ENCODE measurements at regions not wholly inside any gene's neighbourhood (a gene's known extent, or its start where the extent isn't known, plus 50 kb on each side); places are given as distances from the start of the nearest gene placed in this dataset.

GRCh38 chr1:167145965-167146364 lies 52.1 kb downstream of the STYXL2 start:
- DNase-seq (no peak), ATAC-seq (ENCODE audit: low read depth in 2 of 2) (no peak)
- Mint-ChIP-seq H3K27ac (peak overlapping the region in 1 of 6 donors; percentile 15), H3K27me3 (peaks cover 18 to 44% (median 34%) of the 10 kb centered on the region in 3 donors), H3K4me3 (no peak overlapping the region), H3K36me3 (peaks cover 8 to 18% of the 10 kb centered on the region in 2 donors), H3K4me1 (no peaks in the 10 kb centered on the region), H3K9me3 (peaks cover 4 to 28% (median 19%) of the 10 kb centered on the region in 7 donors)

DNA sequence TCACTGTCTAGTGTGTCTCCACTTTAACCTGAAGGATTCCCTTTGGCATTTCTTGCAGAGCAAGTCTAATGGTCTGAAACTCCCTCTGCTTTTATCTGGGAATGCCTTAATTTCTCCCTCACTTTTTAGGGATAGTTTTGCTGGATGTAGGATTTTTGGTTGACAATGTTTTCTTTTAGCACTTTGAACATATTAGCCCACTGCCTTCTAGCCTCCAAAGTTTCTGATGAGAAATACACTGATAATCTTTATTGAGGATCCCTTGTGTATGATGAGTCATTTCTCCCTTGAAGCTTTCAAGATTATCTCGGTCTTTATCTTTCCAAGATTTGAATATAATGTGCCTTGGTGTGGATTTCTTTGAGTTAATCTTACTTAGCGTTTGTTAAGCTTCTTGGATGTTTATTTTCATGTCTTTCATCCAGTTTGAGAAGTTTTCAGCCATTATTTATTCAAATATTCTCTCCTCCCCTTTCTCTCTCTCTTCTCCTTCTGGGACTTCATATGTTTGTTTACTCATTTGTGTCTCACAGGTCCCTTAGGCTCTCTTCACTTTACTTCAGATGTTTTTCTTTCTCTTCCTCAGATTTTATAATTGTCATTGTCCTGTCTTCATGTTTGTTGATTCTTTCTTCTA lies 53.1 kb downstream of the STYXL2 start:
- H3K36me3 Mint-ChIP-seq: peaks cover 8 to 18% of the 10 kb centered on the region in 2 donors
- H3K27me3 Mint-ChIP-seq: peaks cover 21 to 48% (median 39%) of the 10 kb centered on the region in 3 donors
- H3K27ac Mint-ChIP-seq: no peak overlapping the region
- DNase-seq (no peak), ATAC-seq (ENCODE audit: low read depth in 2 of 2) (no peak)
- H3K4me1 Mint-ChIP-seq: no peaks in the 10 kb centered on the region
- H3K4me3 Mint-ChIP-seq: no peak overlapping the region
- peaks cover 4 to 28% (median 19%) of the 10 kb centered on the region in 7 donors for H3K9me3 Mint-ChIP-seq

GRCh38 chr1:167148421-167148820 lies 54.5 kb downstream of the STYXL2 start:
- peaks cover 4 to 24% (median 16%) of the 10 kb centered on the region in 7 donors for H3K9me3 Mint-ChIP-seq
- no peaks in the 10 kb centered on the region for H3K4me1 Mint-ChIP-seq
- DNase-seq (no peak), ATAC-seq (ENCODE audit: low read depth in 2 of 2) (no peak)
- no peak overlapping the region for H3K4me3 Mint-ChIP-seq
- peaks cover 25 to 51% (median 39%) of the 10 kb centered on the region in 3 donors for H3K27me3 Mint-ChIP-seq
- H3K27ac Mint-ChIP-seq: no peak overlapping the region
- peaks cover 8 to 15% of the 10 kb centered on the region in 2 donors for H3K36me3 Mint-ChIP-seq

DNA sequence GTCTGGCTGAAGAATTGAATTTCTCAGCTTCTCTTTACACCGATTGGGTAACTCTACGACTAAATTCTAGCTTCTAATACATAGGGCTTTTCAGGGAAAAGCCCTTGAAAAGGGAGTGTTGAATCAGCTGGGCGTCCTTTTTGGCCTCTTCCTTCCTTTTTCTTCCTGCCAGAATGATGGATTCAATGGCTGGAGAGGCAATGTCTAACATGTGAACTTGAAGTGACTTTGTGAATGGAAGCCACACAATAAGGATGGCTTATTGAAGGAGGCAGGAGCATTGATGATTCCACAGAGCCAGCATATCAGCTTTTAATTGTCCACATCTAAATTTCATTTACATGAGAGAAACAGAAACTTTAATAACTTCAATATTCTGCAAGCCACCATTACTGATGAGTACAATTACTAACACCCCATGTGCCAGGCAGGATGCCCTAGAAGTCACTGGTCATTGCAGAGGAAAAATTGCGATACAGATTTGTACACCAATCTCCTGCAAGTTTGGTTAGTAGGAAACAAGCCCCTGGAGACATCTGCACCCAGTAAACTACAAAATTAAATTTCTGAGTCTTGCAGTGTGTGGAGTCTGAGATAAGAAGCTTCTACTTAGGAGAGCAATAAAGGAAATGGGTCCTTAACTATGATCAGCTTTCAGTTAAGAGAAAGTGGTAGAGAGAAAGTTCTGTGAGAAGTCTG lies 56.1 kb downstream of the STYXL2 start:
- Mint-ChIP-seq H3K27me3 (peaks cover 25 to 46% (median 36%) of the 10 kb centered on the region in 3 donors), H3K36me3 (peaks cover 8 to 9% of the 10 kb centered on the region in 2 donors), H3K4me1 (no peaks in the 10 kb centered on the region), H3K9me3 (peaks cover 4 to 18% (median 14%) of the 10 kb centered on the region in 7 donors), H3K27ac (no peak overlapping the region), H3K4me3 (no peak overlapping the region)
- no peak for DNase-seq
- no peak for ATAC-seq (ENCODE audit: low read depth in 2 of 2)

- Mint-ChIP-seq H3K27ac (no peak overlapping the region), H3K27me3 (peaks cover 21 to 42% (median 36%) of the 10 kb centered on the region in 3 donors), H3K9me3 (peaks cover 4 to 17% (median 13%) of the 10 kb centered on the region in 7 donors), H3K4me1 (no peaks in the 10 kb centered on the region), H3K36me3 (peaks cover 8 to 9% of the 10 kb centered on the region in 2 donors), H3K4me3 (no peak overlapping the region)
- DNase-seq (no peak), ATAC-seq (ENCODE audit: low read depth in 2 of 2) (no peak)
Observed at GRCh38 chr1:167150492-167150833, 56.6 kb downstream of the STYXL2 start.

DNA sequence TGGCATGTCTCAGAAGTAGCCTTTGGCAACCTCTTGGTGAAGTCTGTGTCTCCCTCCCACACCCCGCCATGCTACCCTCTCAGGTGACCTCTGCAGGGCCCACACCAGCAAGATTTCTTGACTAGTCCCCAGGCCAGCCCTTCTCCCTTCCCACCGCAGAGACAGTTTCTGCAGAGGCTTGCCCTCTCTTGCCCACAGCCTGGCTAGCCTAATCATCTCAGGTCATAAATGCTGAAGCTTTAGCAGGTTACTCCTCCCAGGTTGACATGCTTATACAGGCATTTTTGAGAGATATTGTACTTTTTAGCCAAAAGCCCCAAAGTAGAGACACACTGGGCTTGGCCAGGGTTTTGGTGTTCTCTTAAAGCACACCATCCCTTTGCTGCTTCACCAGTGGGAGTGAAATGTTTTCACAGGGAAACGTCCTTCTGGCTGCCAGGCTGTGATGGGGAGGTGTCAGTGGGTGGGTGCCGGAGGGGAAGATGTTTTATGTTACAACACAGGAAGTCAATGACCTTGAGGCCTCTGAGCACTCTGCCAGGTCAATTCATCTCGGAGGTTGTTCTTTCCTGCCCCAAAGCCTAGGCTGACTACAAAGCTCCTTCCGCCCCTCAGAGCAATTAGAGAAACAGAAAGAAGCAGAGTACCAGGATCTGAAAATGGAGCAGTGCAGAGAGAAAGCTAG lies 58.5 kb downstream of the STYXL2 start:
- peaks cover 12 to 26% (median 24%) of the 10 kb centered on the region in 3 donors for H3K27me3 Mint-ChIP-seq
- peaks cover 2 to 10% (median 7%) of the 10 kb centered on the region in 7 donors for H3K9me3 Mint-ChIP-seq
- DNase-seq (no peak), ATAC-seq (ENCODE audit: low read depth in 2 of 2) (no peak)
- H3K27ac Mint-ChIP-seq: peak overlapping the region in 2 of 6 donors; percentile 30 to 45
- no peaks in the 10 kb centered on the region for H3K4me1 Mint-ChIP-seq
- H3K4me3 Mint-ChIP-seq: no peak overlapping the region
- H3K36me3 Mint-ChIP-seq: peaks cover 3 to 4% of the 10 kb centered on the region in 2 donors

DNA sequence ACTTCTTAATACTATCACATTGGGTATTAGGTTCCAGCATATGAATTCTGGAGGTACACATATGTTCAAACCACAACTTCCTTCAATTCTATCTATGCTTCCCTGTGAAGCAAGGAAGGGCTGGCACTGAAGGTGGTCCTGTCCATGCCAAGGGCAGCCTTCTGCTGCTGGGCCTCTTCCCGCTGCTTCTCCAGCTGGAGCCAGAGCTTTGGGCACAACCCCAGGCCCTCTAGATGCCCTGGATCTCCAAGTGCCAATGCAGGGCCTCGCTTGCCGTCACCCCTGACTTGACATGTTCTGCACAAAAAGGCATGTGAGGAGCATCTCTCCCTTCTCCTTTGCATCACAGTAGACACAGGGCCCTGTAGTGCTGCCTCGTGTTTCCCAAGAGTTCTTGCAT lies 62.6 kb downstream of the STYXL2 start:
- no peak for DNase-seq
- peaks cover 0 to 5% (median 0%) of the 10 kb centered on the region in 7 donors for H3K9me3 Mint-ChIP-seq
- H3K4me3 Mint-ChIP-seq: no peak overlapping the region
- ATAC-seq (ENCODE audit: low read depth in 2 of 2): no peak
- H3K4me1 Mint-ChIP-seq: peaks cover 0 to 6% (median 0%) of the 10 kb centered on the region in 3 donors
- H3K36me3 Mint-ChIP-seq: no peaks in the 10 kb centered on the region
- H3K27me3 Mint-ChIP-seq: peaks cover 4 to 19% (median 8%) of the 10 kb centered on the region in 3 donors
- no peak overlapping the region for H3K27ac Mint-ChIP-seq

GRCh38 chr1:167157114-167157513 lies 63.2 kb downstream of the STYXL2 start:
- DNase-seq: no peak
- Mint-ChIP-seq H3K4me1 (peaks cover 0 to 6% (median 0%) of the 10 kb centered on the region in 3 donors), H3K27ac (no peak overlapping the region), H3K4me3 (no peak overlapping the region), H3K27me3 (peaks cover 0 to 15% (median 4%) of the 10 kb centered on the region in 3 donors), H3K36me3 (no peaks in the 10 kb centered on the region), H3K9me3 (peaks cover 0 to 5% (median 0%) of the 10 kb centered on the region in 7 donors)
- ATAC-seq (ENCODE audit: low read depth in 2 of 2): no peak

DNA sequence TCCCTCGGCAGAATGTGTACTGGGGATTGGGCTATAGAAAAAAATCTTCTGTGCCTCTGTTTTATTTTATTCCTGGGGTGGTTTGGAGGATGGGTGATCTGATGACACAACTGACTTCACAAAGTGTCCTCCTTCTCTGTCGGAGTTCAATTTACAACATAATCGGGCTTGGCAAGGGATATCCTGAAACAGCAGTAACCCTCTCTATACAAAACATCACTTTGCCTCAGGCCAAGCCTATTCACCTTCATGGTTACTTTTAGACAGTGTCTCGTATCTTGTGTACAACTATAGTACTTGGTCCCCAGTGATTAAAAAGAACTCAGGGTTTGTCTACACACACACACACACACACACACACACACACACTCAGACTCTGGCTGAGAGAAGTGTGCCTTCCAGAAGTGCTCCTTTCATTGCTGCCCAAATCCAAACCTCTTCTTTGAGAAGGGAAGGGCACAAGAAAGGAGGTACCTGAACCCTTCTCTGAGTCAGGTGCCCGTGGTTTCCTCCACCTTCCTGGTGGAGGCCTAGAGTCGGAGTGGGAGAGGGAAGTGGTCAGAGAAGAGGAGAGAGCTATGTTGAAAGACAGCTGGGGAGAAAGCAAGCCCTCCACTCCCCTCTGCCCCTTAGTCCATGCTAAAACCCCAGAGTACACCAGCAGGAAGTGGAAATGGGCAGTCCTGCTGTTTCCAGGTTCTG lies 62.4 kb upstream of the POU2F1 start:
- Mint-ChIP-seq H3K9me3 (peaks cover 0 to 5% (median 0%) of the 10 kb centered on the region in 7 donors), H3K27me3 (peaks cover 0 to 18% (median 0%) of the 10 kb centered on the region in 3 donors), H3K4me3 (no peak overlapping the region), H3K27ac (peak overlapping the region in 1 of 6 donors; percentile 16), H3K36me3 (no peaks in the 10 kb centered on the region), H3K4me1 (peaks cover 0 to 6% (median 0%) of the 10 kb centered on the region in 3 donors)
- no peak for DNase-seq
- ATAC-seq (ENCODE audit: low read depth in 2 of 2): no peak

- H3K4me1 Mint-ChIP-seq: peaks cover 0 to 6% (median 0%) of the 10 kb centered on the region in 3 donors
- ATAC-seq (ENCODE audit: low read depth in 2 of 2) (no peak), DNase-seq (no peak)
- no peak overlapping the region for H3K4me3 Mint-ChIP-seq
- peaks cover 0 to 18% (median 0%) of the 10 kb centered on the region in 3 donors for H3K27me3 Mint-ChIP-seq
- H3K27ac Mint-ChIP-seq: no peak overlapping the region
- H3K36me3 Mint-ChIP-seq: no peaks in the 10 kb centered on the region
- H3K9me3 Mint-ChIP-seq: peaks cover 0 to 5% (median 0%) of the 10 kb centered on the region in 7 donors
Observed at GRCh38 chr1:167158813-167159275, 61.8 kb upstream of the POU2F1 start.

GRCh38 chr1:167159782-167160181 lies 60.9 kb upstream of the POU2F1 start:
- Mint-ChIP-seq H3K36me3 (no peaks in the 10 kb centered on the region), H3K4me3 (no peak overlapping the region), H3K4me1 (peaks cover 0 to 6% (median 0%) of the 10 kb centered on the region in 3 donors), H3K27ac (no peak overlapping the region), H3K27me3 (peaks cover 4 to 26% (median 6%) of the 10 kb centered on the region in 3 donors), H3K9me3 (peaks cover 0 to 5% (median 0%) of the 10 kb centered on the region in 7 donors)
- no peak for DNase-seq
- no peak for ATAC-seq (ENCODE audit: low read depth in 2 of 2)

GRCh38 chr1:167161242-167161641 lies 59.4 kb upstream of the POU2F1 start:
- Mint-ChIP-seq H3K4me1 (peaks cover 0 to 6% (median 0%) of the 10 kb centered on the region in 3 donors), H3K36me3 (no peaks in the 10 kb centered on the region), H3K4me3 (no peak overlapping the region), H3K9me3 (peaks cover 0 to 5% (median 0%) of the 10 kb centered on the region in 7 donors), H3K27ac (no peak overlapping the region), H3K27me3 (peaks cover 6 to 27% (median 8%) of the 10 kb centered on the region in 3 donors)
- ATAC-seq (ENCODE audit: low read depth in 2 of 2) (no peak), DNase-seq (no peak)

DNA sequence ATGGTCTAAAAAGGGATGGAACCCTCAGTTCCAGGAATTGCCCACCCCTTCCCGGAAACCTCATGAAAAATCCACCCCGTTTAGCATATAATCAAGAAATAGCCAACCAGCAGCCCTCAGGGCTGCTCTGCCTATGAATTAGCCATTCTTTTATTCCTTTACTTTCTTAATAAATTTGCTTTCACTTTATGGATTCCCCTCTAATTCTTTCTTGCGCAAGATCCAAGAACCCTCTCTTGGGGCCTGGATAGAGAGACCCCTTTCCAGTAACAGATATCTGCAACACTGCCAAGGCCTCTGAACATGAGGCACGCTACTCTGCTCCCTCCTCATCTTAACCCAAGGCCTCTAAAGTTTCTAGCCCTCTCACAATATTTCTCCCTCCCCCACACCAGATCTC lies 58.9 kb upstream of the POU2F1 start:
- H3K4me3 Mint-ChIP-seq: no peak overlapping the region
- H3K27me3 Mint-ChIP-seq: peaks cover 7 to 31% (median 11%) of the 10 kb centered on the region in 3 donors
- peaks cover 0 to 6% (median 0%) of the 10 kb centered on the region in 3 donors for H3K4me1 Mint-ChIP-seq
- peak overlapping the region in 1 of 6 donors; percentile 46 for H3K27ac Mint-ChIP-seq
- H3K36me3 Mint-ChIP-seq: no peaks in the 10 kb centered on the region
- ATAC-seq (ENCODE audit: low read depth in 2 of 2) (no peak), DNase-seq (no peak)
- H3K9me3 Mint-ChIP-seq: peaks cover 0 to 5% (median 0%) of the 10 kb centered on the region in 7 donors

Measured in naive B cell (primary cell).